ENCODE measurements at regions not wholly inside any gene's neighbourhood (a gene's known extent, or its start where the extent isn't known, plus 50 kb on each side); places are given as distances from the start of the nearest gene placed in this dataset.

DNA sequence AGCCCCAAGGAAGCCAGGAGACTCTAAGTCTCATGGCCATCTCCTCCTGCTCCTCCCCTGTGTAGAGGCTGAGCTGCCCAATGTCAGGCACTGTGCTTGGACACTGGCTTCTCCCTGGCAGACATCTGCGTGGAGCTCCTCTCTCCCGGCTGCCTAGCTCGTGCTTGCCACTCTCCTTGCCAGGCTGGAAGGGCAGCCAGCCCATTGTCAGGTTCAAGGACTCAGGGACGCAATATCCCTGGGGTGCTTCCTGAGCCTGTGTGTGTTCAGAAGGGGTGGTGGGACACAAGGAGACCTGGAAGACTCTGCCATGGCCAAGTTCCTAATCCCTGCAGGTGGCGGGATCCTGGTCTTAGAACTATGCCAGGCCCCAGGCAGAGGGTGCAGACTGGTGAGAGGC is 65.4 kb upstream of the PARP1 start (continued):
- TF ChIP-seq, protein P1, sequence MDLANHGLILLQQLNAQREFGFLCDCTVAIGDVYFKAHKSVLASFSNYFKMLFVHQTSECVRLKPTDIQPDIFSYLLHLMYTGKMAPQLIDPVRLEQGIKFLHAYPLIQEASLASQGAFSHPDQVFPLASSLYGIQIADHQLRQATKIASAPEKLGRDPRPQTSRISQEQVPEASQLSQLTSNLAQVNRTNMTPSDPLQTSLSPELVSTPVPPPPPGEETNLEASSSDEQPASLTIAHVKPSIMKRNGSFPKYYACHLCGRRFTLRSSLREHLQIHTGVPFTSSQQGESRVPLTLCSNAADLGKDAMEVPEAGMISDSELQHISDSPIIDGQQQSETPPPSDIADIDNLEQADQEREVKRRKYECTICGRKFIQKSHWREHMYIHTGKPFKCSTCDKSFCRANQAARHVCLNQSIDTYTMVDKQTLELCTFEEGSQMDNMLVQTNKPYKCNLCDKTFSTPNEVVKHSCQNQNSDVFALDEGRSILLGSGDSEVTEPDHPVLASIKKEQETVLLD (CRISPR knock-in tag; IDR thresholded peaks at IDR 0.05; ENCODE audit: low read depth) = no peak
- TF ChIP-seq SRF (IDR thresholded peaks at IDR 0.05; ENCODE audit: low read depth, low read length) (no peak), NCOA5 (CRISPR knock-in tag; IDR thresholded peaks at IDR 0.05) (no peak)

DNA sequence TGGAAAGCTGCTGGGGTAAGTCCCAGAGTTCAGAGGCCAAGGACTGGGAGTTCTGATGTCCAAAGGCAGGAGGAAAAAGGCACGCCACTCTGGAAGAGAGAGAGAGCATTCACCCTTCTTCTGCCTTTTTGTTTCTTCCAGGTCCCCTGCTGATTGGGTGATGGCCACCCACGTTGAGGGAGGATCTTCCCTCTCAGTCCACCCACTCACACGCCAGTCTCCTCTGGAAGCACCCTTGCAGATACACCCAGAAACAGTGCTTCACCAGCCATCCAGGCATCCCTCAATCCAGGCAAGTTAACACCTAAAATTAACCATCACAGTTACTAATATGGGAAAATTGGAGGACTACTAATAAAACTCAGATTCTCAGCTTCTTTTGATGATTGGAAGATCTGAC is 66.1 kb upstream of the PARP1 start:
- in situ Hi-C loops (cut with HindIII; ENCODE audit: extremely low pct_ligation_motif_present, low pct_unique_long_range_greater_than_20kb) = no loop called here
- no peak for DNase-seq (ENCODE audit: low spot score)
- Histone ChIP-seq H3K27me3 (ENCODE audit: control insufficient read depth in 1 of 2, insufficient read depth in 2 of 2, low read length in 2 of 2) (peaks cover 0 to 67% of the 10 kb centered on the region in 2 experiments; a peak in 4 of 5 replicates), H3K9me3 (ENCODE audit: low read length) (no peaks in the 10 kb centered on the region), H3K4me2 (ENCODE audit: low read depth, low read length) (no peak overlapping the region), H3K79me2 (ENCODE audit: insufficient read depth, low read length) (no peaks in the 10 kb centered on the region), H3K27ac (ENCODE audit: extremely low read length, insufficient read depth, low read length) (no peak overlapping the region), H3K9ac (ENCODE audit: insufficient read depth, low read depth, low read length) (no peak overlapping the region), H4K20me1 (ENCODE audit: insufficient read depth, low read length) (peaks cover 2% of the 10 kb centered on the region; the same call in 1 of the 2 replicates), H3K4me3 (replicated peaks in 1 of 3; ENCODE audit: insufficient read depth in 1 of 3, low read depth in 2 of 3, low read length in 3 of 3) (no peak overlapping the region), H3K36me3 (replicated peaks in 1 of 2; ENCODE audit: control insufficient read depth in 1 of 2, insufficient read depth in 2 of 2, low read length in 2 of 2) (no peaks in the 10 kb centered on the region), H2AFZ (ENCODE audit: low read length) (no peak overlapping the region), H3K4me1 (ENCODE audit: insufficient read depth, low read length) (peaks cover 9% of the 10 kb centered on the region)
- WGBS (ENCODE audit: low lambda C conversion rate) = 17% methylated on average over 3 of the region's 3 CpGs
- BruUV-seq (replicated peaks) = no TSS peak
- POLR2A ChIA-PET = no interaction called here
- FAIRE-seq = no peak
- CTCF ChIA-PET (ENCODE audit: low intra/inter-chr PET ratio, low total read pairs) = no interaction called here
- intact Hi-C loops (cut with micrococcal nuclease; ENCODE audit: unreplicated experiment) = no loop called here
- no peak for ATAC-seq
- TF ChIP-seq SIN3A (IDR thresholded peaks at IDR 0.05; ENCODE audit: borderline replicate concordance, low read depth, low read length) = no peak
- TF ChIP-seq ZNF782 (CRISPR knock-in tag; IDR thresholded peaks at IDR 0.05; ENCODE audit: borderline replicate concordance) = no peak
- TF ChIP-seq NFE2L2 (IDR thresholded peaks at IDR 0.05; ENCODE audit: low read length) = no peak
- no peak for TF ChIP-seq NAIF1 (CRISPR knock-in tag; IDR thresholded peaks at IDR 0.05; ENCODE audit: borderline replicate concordance)
- no peak for TF ChIP-seq ADNP (CRISPR knock-in tag; IDR thresholded peaks at IDR 0.05)
- TF ChIP-seq, protein P2, sequence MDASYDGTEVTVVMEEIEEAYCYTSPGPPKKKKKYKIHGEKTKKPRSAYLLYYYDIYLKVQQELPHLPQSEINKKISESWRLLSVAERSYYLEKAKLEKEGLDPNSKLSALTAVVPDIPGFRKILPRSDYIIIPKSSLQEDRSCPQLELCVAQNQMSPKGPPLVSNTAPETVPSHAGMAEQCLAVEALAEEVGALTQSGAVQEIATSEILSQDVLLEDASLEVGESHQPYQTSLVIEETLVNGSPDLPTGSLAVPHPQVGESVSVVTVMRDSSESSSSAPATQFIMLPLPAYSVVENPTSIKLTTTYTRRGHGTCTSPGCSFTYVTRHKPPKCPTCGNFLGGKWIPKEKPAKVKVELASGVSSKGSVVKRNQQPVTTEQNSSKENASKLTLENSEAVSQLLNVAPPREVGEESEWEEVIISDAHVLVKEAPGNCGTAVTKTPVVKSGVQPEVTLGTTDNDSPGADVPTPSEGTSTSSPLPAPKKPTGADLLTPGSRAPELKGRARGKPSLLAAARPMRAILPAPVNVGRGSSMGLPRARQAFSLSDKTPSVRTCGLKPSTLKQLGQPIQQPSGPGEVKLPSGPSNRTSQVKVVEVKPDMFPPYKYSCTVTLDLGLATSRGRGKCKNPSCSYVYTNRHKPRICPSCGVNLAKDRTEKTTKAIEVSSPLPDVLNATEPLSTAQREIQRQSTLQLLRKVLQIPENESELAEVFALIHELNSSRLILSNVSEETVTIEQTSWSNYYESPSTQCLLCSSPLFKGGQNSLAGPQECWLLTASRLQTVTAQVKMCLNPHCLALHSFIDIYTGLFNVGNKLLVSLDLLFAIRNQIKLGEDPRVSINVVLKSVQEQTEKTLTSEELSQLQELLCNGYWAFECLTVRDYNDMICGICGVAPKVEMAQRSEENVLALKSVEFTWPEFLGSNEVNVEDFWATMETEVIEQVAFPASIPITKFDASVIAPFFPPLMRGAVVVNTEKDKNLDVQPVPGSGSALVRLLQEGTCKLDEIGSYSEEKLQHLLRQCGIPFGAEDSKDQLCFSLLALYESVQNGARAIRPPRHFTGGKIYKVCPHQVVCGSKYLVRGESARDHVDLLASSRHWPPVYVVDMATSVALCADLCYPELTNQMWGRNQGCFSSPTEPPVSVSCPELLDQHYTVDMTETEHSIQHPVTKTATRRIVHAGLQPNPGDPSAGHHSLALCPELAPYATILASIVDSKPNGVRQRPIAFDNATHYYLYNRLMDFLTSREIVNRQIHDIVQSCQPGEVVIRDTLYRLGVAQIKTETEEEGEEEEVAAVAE (CRISPR knock-in tag; IDR thresholded peaks at IDR 0.05; ENCODE audit: borderline replicate concordance) = no peak
- no peak for TF ChIP-seq REPIN1 (CRISPR knock-in tag; IDR thresholded peaks at IDR 0.05; ENCODE audit: borderline replicate concordance, low read depth)
- no peak for TF ChIP-seq ZFX (CRISPR knock-in tag; IDR thresholded peaks at IDR 0.05; ENCODE audit: low read depth)
- TF ChIP-seq PHF5A (CRISPR knock-in tag; IDR thresholded peaks at IDR 0.05; ENCODE audit: low read depth, unreplicated experiment) = no peak
- no peak for TF ChIP-seq ARNT2 (CRISPR knock-in tag; IDR thresholded peaks at IDR 0.05; ENCODE audit: low read depth)
- no peak for TF ChIP-seq GLI4 (CRISPR knock-in tag; IDR thresholded peaks at IDR 0.05; ENCODE audit: borderline replicate concordance)
- TF ChIP-seq PAWR (CRISPR knock-in tag; IDR thresholded peaks at IDR 0.05; ENCODE audit: borderline replicate concordance) = no peak
- no peak for TF ChIP-seq ZNF619 (CRISPR knock-in tag; IDR thresholded peaks at IDR 0.05)
- TF ChIP-seq YY1 (IDR thresholded peaks at IDR 0.05; ENCODE audit: insufficient read depth, insufficient replicate concordance, low read depth, low read length) = no peak
- TF ChIP-seq ZNF883 (CRISPR knock-in tag; IDR thresholded peaks at IDR 0.05; ENCODE audit: not compliant biosample characterization) = no peak
- TF ChIP-seq ZSCAN21 (CRISPR knock-in tag; IDR thresholded peaks at IDR 0.05; ENCODE audit: borderline replicate concordance) = no peak
- no peak for TF ChIP-seq STAT5B (CRISPR knock-in tag; IDR thresholded peaks at IDR 0.05)
